ENCODE measurements at regions not wholly inside any gene's neighbourhood (a gene's known extent, or its start where the extent isn't known, plus 50 kb on each side); places are given as distances from the start of the nearest gene placed in this dataset.

DNA sequence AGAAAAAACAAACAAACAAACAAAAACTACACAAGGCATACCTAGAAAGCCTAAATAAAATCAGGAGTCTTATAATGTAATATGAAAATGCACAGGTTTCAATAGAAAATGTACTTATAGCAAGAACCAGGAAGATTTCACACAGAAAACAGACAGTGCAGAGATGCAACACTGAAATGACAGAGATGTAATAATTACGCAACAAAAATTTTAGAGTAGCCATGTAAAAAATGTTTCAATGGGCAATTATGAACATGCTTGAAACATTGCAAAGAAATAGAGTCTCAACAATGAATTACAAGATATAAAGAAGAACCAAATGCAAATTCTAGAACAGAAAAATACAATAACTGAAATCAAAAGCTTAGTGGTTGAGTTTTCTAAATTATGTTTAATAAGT, 405.9 kb downstream of the PLK2 start:
- no peak for DNase-seq

DNA sequence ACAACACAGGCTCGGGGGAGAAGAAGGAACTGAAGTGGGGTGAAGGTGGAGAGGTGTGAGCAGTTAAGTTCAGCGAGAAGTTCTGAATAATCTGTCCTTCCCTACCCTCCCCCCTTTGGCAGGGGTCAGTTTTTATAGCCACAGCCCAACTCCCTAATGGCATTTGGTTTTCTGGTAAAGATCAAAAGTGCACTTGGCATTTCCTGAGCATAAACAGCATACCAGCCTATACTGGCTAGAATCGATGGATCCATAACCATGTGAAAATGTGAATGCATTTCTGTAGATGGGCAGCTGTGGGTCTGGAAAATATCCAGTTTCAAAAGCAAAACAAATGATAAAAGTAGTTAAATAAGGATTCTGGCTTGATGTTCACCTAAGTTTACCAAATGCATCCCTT, 410.9 kb downstream of the PLK2 start:
- DNase-seq = no peak

- DNase-seq = no peak
These were observed 411.5 kb downstream of the PLK2 start for GRCh38 chr5:58048185-58048925.

- no peak for DNase-seq
These were observed 413.5 kb downstream of the PLK2 start for GRCh38 chr5:58046371-58046770.

DNA sequence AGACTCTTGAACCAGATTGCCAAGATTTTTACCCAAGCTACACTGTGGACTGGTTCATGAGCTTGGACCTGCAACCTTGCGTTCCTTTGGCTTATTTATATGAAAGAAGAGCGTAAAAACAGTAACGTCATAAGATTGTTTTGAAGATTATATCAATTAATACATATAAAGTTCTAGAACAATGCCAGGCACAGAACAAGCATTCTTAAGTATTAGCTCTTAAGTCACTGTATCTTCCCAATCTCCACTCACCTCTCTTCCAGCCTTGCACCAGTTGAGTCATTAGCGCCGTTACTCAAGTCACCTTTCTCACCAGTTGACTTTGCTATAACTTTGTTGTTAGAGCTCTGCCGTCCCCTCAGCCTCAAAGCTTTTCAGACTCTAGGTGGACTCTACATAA, 415.7 kb downstream of the PLK2 start:
- no peak for DNase-seq

- DNase-seq = no peak
These were observed 416.6 kb downstream of the PLK2 start for GRCh38 chr5:58043032-58043945.

DNA sequence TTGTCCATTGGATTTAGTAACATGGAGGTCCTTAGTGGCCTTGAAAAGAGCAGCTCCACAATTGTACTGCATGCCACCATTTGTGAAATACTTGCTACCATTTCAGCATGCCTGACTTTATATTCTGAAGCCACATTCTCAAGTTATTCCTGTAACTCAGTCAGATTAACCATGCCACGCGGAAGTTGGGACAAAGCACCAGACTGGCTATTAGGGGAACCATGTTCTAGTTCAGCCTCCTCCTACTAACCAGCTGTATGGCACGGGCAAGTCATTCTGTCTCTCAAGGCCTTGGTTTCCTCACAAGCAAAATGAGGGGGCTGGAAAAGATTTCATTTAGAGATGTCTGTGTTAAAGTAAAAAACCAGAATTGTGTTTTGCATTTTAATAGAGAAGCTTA, 418.0 kb downstream of the PLK2 start:
- DNase-seq = no peak

GRCh38 chr5:58040846-58041245, 419.0 kb downstream of the PLK2 start:
- DNase-seq = no peak

GRCh38 chr5:58040044-58040443, 419.8 kb downstream of the PLK2 start:
- DNase-seq = no peak

DNA sequence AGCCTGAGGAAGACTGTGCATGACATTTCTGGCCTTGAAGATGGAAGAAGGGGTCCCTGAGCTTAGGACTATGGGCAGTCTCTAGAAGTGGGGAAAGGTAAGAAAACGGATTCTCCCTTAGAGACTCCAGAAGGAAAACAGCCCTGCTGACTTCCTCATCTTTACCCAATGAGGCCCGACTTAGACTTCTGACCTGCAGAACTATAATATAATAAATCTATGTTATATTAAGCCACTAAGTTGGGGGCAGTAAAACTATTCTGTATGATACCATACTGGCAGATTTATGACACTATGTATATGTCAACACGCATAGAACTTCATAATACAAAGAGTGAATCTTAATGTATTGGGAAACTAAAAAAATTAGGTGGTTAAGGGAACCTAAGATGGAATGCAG, 422.0 kb downstream of the PLK2 start:
- no peak for DNase-seq

GRCh38 chr5:58025809-58026208, 434.1 kb downstream of the PLK2 start:
- no peak for DNase-seq

- no peak for DNase-seq
These were observed 435.7 kb downstream of the PLK2 start for GRCh38 chr5:58024151-58024550.

GRCh38 chr5:58022055-58022454, 437.8 kb downstream of the PLK2 start:
- DNase-seq = no peak

DNA sequence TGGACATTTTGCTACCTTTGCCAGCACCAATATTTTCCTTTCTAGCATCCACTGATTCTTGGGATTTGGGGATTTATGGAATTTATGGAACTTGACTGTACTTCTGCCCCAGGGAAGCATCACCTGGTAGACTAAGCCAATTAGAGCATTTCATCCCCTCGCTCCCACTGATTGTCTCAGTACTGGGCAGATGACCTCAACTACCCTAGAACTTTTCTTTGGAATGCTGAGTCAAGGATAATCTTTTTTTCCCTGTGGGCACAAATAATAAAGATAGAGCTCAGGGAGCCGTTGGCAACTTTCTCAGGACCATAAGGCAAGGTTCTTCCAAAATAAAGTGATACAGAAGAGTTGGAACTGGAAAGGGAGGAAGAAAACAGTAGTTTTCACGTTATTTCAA, 438.4 kb downstream of the PLK2 start:
- no peak for DNase-seq

DNA sequence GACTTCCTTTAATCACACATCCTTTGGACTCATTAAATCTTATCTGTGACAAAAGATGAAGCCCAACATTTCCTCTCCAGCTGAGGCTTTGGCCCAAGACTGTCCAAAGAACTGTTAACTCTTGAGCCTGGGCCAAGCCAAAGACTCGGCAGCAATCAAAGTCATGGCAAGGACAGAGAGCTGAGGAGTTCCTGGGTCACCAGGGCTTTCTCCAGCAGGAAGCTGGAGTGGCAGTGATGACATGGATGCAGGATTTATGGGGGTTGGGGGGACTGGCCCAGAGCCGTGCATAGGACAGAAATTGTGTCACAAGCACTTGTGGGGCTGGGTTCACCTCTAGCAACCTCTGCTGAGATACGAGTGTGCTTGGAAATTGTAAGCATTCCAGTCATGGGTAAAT, 440.3 kb downstream of the PLK2 start:
- DNase-seq = no peak

DNA sequence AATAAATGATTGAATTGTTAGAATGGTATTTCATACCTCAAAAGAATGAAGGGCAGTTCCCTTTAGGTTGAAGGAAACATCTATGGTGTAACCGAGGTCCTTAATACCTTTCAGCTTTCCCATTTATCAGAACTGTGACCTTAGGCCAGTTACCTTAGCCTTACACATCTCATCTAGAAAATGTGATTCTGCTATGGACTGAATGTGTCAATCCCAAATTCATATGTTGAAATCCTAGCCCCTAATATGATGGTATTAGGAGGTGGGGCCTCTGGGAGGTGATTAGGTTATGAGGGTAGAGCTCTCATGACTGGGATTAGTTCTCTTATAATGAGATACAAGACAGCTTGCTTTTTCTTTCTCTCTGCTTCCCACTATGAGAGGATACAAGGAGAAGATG, 441.9 kb downstream of the PLK2 start:
- DNase-seq = no peak

- DNase-seq = no peak
These were observed 443.0 kb downstream of the PLK2 start for GRCh38 chr5:58016877-58017276.

DNA sequence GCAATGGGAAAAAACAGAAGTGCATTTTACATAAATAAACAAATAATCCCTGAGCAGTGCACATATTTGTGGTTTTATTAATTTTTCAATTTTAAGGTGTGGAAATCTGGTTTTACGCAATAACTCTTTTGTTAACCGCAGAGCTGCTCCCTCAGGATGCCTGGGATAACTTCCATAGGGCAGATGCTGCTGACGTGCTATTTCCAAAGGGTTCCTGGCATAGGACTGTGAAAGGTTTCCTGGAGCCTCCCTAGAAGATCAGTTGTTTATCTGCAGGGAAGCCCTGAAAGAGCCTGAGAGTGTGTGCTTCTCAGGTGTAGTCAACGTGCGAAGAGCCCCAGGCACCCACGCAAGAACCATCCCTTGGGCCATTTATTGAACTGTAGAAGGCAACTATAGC, 443.5 kb downstream of the PLK2 start:
- DNase-seq = no peak

GRCh38 chr5:58015175-58015574, 444.7 kb downstream of the PLK2 start:
- DNase-seq = no peak

DNA sequence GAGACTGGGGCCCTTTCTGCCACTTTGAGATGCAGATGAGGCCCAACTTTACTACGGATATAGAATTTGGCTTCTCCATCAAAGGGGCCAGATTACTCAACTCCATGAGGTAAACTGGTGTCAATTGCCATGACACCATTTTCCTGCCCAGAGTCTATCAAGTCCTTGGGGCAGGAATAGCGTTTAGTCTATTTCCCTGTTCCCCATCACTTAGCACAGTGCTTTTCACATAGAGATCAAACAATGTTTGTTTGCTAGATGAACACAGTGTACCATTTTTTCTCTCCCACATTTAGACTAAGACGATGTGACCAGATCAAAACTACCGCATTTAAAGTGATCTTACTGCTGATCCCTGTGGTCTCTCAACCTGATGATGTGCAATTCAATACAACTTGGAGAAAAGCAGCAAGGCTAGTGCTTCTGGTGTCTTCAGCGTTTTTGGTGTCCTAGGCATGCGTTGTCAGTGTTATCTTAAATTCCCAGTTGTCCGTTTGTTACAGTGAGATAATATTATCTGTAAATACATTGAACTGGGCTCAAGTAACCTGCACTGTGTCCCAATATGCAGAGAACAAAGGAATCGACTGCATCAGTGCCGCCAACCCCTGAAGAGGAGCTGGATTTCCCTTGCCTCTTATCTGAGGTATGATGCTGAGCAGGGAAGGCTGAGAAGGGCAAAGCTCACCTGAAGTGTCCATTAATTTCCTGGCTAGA, 446.2 kb downstream of the PLK2 start:
- DNase-seq = no peak

DNA sequence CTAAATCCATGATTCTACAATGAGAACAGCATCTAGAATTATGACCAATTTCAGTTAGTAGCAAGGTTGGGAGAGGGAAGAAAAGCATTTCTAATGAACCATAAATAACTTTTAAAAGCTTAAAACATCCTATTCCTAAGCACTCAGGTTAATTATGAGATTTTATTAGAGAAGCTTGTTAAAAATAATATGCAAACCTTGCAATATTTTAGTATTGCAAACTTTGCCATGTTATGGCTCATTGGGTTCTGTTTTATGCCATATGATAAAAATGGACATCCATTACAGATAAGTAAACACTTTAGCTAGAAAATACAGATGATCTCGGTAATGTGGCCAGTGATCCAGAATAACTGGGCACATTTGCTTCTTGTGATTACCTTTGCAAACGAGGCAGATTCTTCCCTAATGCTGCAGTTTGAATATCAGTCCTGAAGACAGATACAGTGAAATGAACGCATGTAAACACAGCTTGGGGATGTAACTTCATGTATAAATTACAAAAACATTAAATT, 447.0 kb downstream of the PLK2 start:
- DNase-seq = no peak

- no peak for DNase-seq
These were observed 447.8 kb downstream of the PLK2 start for GRCh38 chr5:58012102-58012501.

DNA sequence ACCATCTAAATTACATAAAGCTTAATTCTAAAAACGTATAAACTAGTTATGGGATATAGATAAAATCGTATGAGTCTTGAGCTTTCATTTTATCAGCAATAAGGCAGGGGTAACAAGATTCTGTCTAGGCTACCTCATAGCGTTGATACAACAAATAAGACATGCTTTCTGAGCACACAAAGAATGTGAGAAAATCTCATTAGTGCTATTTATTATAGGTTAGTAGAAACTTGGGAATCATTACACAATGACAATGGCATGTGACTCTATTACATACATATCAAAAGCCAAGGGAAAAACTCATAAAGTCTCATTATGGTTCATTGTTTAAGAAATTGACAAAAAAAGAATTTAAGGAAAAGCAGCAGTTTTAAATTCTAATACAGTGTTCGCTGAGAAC, 448.6 kb downstream of the PLK2 start:
- DNase-seq = no peak
